CD14-positive monocyte (primary cell): ENCODE measurements at regions not wholly inside any gene's neighbourhood (a gene's known extent, or its start where the extent isn't known, plus 50 kb on each side); places are given as distances from the start of the nearest gene placed in this dataset.
A peak's percentile ranks its signal among the peaks of the same experiment; 100 is the strongest.

Source experiments
- DNase-seq, 3 donors: peaks; one replicate each; pipeline ENCODE4 v3.0.0-alpha.2; 2011 to 2022
- H2AFZ ChIP-seq: 2 replicates; pipeline ENCODE4 v1.6.0; 2012; ENCODE audit warnings: mild to moderate bottlenecking, low read depth, low read length, inconsistent platforms; ENCODE audit not compliant: insufficient read depth, poor library complexity, severe bottlenecking
- H3K27ac ChIP-seq, 2 donors: 1 replicate in 1 of 2; 2 replicates in 1 of 2; pipeline ENCODE4 v1.5.1; 2012 to 2013; ENCODE audit warnings: low read length in 2 of 2, control low read depth in 1 of 2, inconsistent platforms in 1 of 2, low read depth in 1 of 2, mild to moderate bottlenecking in 1 of 2
- H3K27me3 ChIP-seq, 2 donors: one replicate each; pipeline versions ENCODE4 v1.6.0 to v1.6.1; 2011 to 2013; ENCODE audit warnings: low read length in 2 of 2; ENCODE audit not compliant: control insufficient read depth in 2 of 2, insufficient read depth in 2 of 2
- H3K36me3 ChIP-seq, 2 donors: replicated peaks in 1 of 2; 1 replicate in 1 of 2; 2 replicates in 1 of 2; pipeline versions ENCODE4 v1.5.1 to v1.6.1; 2012 to 2013; ENCODE audit warnings: low read length in 2 of 2, control low read depth in 1 of 2, inconsistent platforms in 1 of 2, mild to moderate bottlenecking in 1 of 2; ENCODE audit not compliant: insufficient read depth in 2 of 2, control insufficient read depth in 1 of 2
- H3K4me1 ChIP-seq, 2 donors: 1 replicate in 1 of 2; 2 replicates in 1 of 2; pipeline versions ENCODE4 v1.5.1 to v1.6.1; 2012 to 2013; ENCODE audit warnings: low read length in 2 of 2, control low read depth in 1 of 2, inconsistent platforms in 1 of 2, mild to moderate bottlenecking in 1 of 2, moderate library complexity in 1 of 2; ENCODE audit not compliant: insufficient read depth in 2 of 2, control insufficient read depth in 1 of 2
- H3K4me2 ChIP-seq: replicated peaks from 2 replicates; pipeline ENCODE3; 2012; ENCODE audit warnings: low read length, moderate library complexity, mild to moderate bottlenecking; ENCODE audit not compliant: poor library complexity, severe bottlenecking; ENCODE audit errors: extremely low read depth
- H3K4me3 ChIP-seq, 3 experiments: fragments of 200-600 bp in 1 of 3; sonication (generic) in 1 of 3; replicated peaks in 1 of 3; 1 replicate in 2 of 3; 2 replicates in 1 of 3; pipeline ENCODE4 v1.5.1; 2011 to 2013; ENCODE audit warnings: low read length in 3 of 3, mild to moderate bottlenecking in 3 of 3, control low read depth in 2 of 3, low read depth in 2 of 3, inconsistent platforms in 1 of 3, moderate library complexity in 1 of 3
- H3K79me2 ChIP-seq: 2 replicates; pipeline ENCODE4 v1.6.0; 2012; ENCODE audit warnings: mild to moderate bottlenecking, control low read depth, inconsistent platforms, low read length, moderate library complexity; ENCODE audit not compliant: insufficient read depth
- H3K9ac ChIP-seq: 2 replicates; pipeline ENCODE4 v1.6.0; 2017; ENCODE audit warnings: low read length, mild to moderate bottlenecking; ENCODE audit not compliant: insufficient read depth, poor library complexity, severe bottlenecking
- H3K9me3 ChIP-seq, 2 donors: replicated peaks in 1 of 2; 1 replicate in 1 of 2; 2 replicates in 1 of 2; pipeline versions ENCODE4 v1.5.1 to v1.6.1; 2012 to 2013; ENCODE audit warnings: low read length in 2 of 2, control low read depth in 1 of 2; ENCODE audit not compliant: control insufficient read depth in 1 of 2, insufficient read depth in 1 of 2
- H4K20me1 ChIP-seq: 2 replicates; pipeline ENCODE4 v1.6.0; 2012; ENCODE audit warnings: mild to moderate bottlenecking, low read length, control low read depth, moderate library complexity; ENCODE audit not compliant: insufficient read depth
- H3K27ac Mint-ChIP-seq, 7 donors: one replicate each; pipeline ENCODE4 v1.8.0; 2020; ENCODE audit warnings: mild to moderate bottlenecking in 7 of 7, mixed read lengths in 7 of 7, moderate library complexity in 6 of 7, inconsistent platforms in 2 of 7
- H3K27me3 Mint-ChIP-seq, 3 donors: one replicate each; pipeline ENCODE4 v1.8.0; 2021 to 2022; ENCODE audit warnings: low read depth in 3 of 3, mild to moderate bottlenecking in 3 of 3, mixed read lengths in 3 of 3, moderate library complexity in 3 of 3, inconsistent platforms in 1 of 3
- H3K36me3 Mint-ChIP-seq, 2 donors: one replicate each; pipeline ENCODE4 v1.8.0; 2020; ENCODE audit warnings: mixed read lengths in 2 of 2, inconsistent platforms in 1 of 2, mild to moderate bottlenecking in 1 of 2
- H3K4me1 Mint-ChIP-seq: one replicate; pipeline ENCODE4 v1.8.0; 2020; ENCODE audit warnings: mild to moderate bottlenecking, mixed read lengths
- H3K4me3 Mint-ChIP-seq, 2 donors: one replicate each; pipeline ENCODE4 v1.8.0; 2020; ENCODE audit warnings: mild to moderate bottlenecking in 2 of 2, mixed read lengths in 2 of 2, moderate library complexity in 1 of 2
- H3K9me3 Mint-ChIP-seq, 7 donors: one replicate each; pipeline ENCODE4 v1.8.0; 2020 to 2022; ENCODE audit warnings: mixed read lengths in 7 of 7, mild to moderate bottlenecking in 6 of 7, moderate library complexity in 6 of 7, inconsistent platforms in 2 of 7
- CTCF ChIP-seq: fragments of 200-600 bp; IDR thresholded peaks from one replicate; pipeline ENCODE4 v1.8.0; 2022; ENCODE audit warnings: antibody characterized with exemption, mild to moderate bottlenecking
- WGBS: methylation state at CpG from one replicate; pipeline ENCODE4 v1.1.5; 2013; ENCODE audit warnings: missing lambda C conversion rate; ENCODE audit not compliant: insufficient coverage; 5-methylcytosine and 5-hydroxymethylcytosine counted together
- intact Hi-C, 2 donors: fragments of 100-400 bp; cut with micrococcal nuclease; formaldehyde crosslinking; loops; one replicate each; pipeline versions ENCODE4 v1.15.0 to v1.15.1; 2023

- Histone ChIP-seq H3K4me3 (peak overlapping the region in 1 of 3 experiments; percentile 33), H2AFZ (no peak overlapping the region), H3K36me3 (no peaks in the 10 kb centered on the region), H3K9ac (no peak overlapping the region), H3K4me2 (peak overlapping the region; percentile 37), H3K79me2 (no peaks in the 10 kb centered on the region), H3K9me3 (no peaks in the 10 kb centered on the region), H4K20me1 (no peaks in the 10 kb centered on the region), H3K4me1 (peaks cover 21% of the 10 kb centered on the region in 2 donors), H3K27ac (peak overlapping the region; percentile 36 to 73), H3K27me3 (no peaks in the 10 kb centered on the region)
- intact Hi-C loops = loop anchor here in 1 of 2 donors (2.0 kb wide), 1 partner anchor 27 kb away; no protein-coding TSS in a partner anchor
- H3K27ac Mint-ChIP-seq = peak overlapping the region in 6 of 7 donors; percentile 12 to 92 (median 56)
- no peak for DNase-seq
- H3K27me3 Mint-ChIP-seq = peaks cover 0 to 4% (median 0%) of the 10 kb centered on the region in 3 donors
- TF ChIP-seq CTCF = no peak
- peak overlapping the region in 1 of 2 donors; percentile 36 for H3K4me3 Mint-ChIP-seq
- no CpG with 5 or more reads among the region's 3 CpGs for WGBS
- no peaks in the 10 kb centered on the region for H3K9me3 Mint-ChIP-seq
- peaks cover 0 to 4% of the 10 kb centered on the region in 2 donors for H3K36me3 Mint-ChIP-seq
- H3K4me1 Mint-ChIP-seq = peaks cover 16% of the 10 kb centered on the region
These were observed 116.3 kb downstream of the CYP26A1 start for GRCh38 chr10:93189944-93190343.

- Histone ChIP-seq H3K4me2 (peak overlapping the region; percentile 37), H3K27me3 (no peaks in the 10 kb centered on the region), H3K79me2 (no peaks in the 10 kb centered on the region), H2AFZ (no peak overlapping the region), H3K9me3 (no peaks in the 10 kb centered on the region), H3K4me3 (peak overlapping the region in 1 of 3 experiments; percentile 33), H3K27ac (peak overlapping the region; percentile 36 to 73), H3K4me1 (peaks cover 21% of the 10 kb centered on the region in 2 donors), H3K36me3 (no peaks in the 10 kb centered on the region), H3K9ac (no peak overlapping the region), H4K20me1 (no peaks in the 10 kb centered on the region)
- Mint-ChIP-seq H3K9me3 (no peaks in the 10 kb centered on the region), H3K27ac (peak overlapping the region; percentile 3 to 92 (median 58)), H3K4me3 (peak overlapping the region in 1 of 2 donors; percentile 36), H3K4me1 (peaks cover 16% of the 10 kb centered on the region), H3K27me3 (peaks cover 0 to 2% (median under 1%) of the 10 kb centered on the region in 3 donors), H3K36me3 (peaks cover 0 to 4% of the 10 kb centered on the region in 2 donors)
- WGBS = no CpG with 5 or more reads among the region's 3 CpGs
- intact Hi-C loops = loop anchor here in 1 of 2 donors (2.0 kb wide), 1 partner anchor 28 kb away; no protein-coding TSS in a partner anchor
- peak; percentile 40 to 60 (median 46) for DNase-seq
- no peak for TF ChIP-seq CTCF
These were observed 116.7 kb downstream of the CYP26A1 start for GRCh38 chr10:93190372-93190771.
